Motor neuron (in vitro differentiated cells): ENCODE measurements at regions not wholly inside any gene's neighbourhood (a gene's known extent, or its start where the extent isn't known, plus 50 kb on each side); places are given as distances from the start of the nearest gene placed in this dataset.
A peak's percentile ranks its signal among the peaks of the same experiment; 100 is the strongest.

Source experiments
- ATAC-seq, 8 experiments: fragments of 200-7000 bp; cut with Tn5 transposase; replicated peaks in 6 of 8; 2 replicates each; pipeline ENCODE4 v1.8.0; 2021; ENCODE audit warnings: mild to moderate bottlenecking in 8 of 8, moderate library complexity in 8 of 8
- H3K27ac ChIP-seq, 2 donors: fragments of 250-450 bp; sonication (Bioruptor Pico); 2 replicates each; pipeline ENCODE4 v1.9.0; 2021; ENCODE audit warnings: antibody characterized with exemption in 2 of 2, mild to moderate bottlenecking in 2 of 2, moderate library complexity in 1 of 2
- H3K4me1 ChIP-seq, 2 donors: fragments of 250-450 bp; sonication (Bioruptor Pico); replicated peaks in 1 of 2; 2 replicates each; pipeline ENCODE4 v1.6.1; 2021; ENCODE audit warnings: antibody characterized with exemption in 2 of 2, mild to moderate bottlenecking in 2 of 2, moderate library complexity in 1 of 2
- H3K4me3 ChIP-seq, 5 donors: fragments of 250-450 bp; sonication (Bioruptor Pico); 2 replicates each; pipeline ENCODE4 v1.9.0; 2021; ENCODE audit warnings: antibody characterized with exemption in 5 of 5, mild to moderate bottlenecking in 5 of 5, moderate library complexity in 4 of 5
- WGBS, 10 experiments: fragments of 450-650 bp; shearing (Covaris generic); methylation state at CpG; one replicate each; pipeline ENCODE4 v1.0.0; 2022; 5-methylcytosine and 5-hydroxymethylcytosine counted together
- in situ Hi-C, 9 experiments: fragments of 400-800 bp; cut with MboI; loops; one replicate each; pipeline ENCODE4 v1.15.0; 2021; ENCODE audit warnings: low sequenced_read_pairs in 9 of 9, low pct_unique_long_range_greater_than_20kb in 2 of 9; ENCODE audit not compliant: unreplicated experiment in 9 of 9

GRCh38 chr13:75947448-75947847 is 311.3 kb downstream of the LMO7 start:
- Histone ChIP-seq H3K4me1 (no peaks in the 10 kb centered on the region), H3K4me3 (no peak overlapping the region), H3K27ac (no peak overlapping the region)
- WGBS, 10 experiments: 39 to 100% (median 85%) methylated on average over 1 to 2 of the region's 2 CpGs; no CpG with 5 or more reads in 4 of the 10 experiments
- in situ Hi-C loops: no loop called here
- no peak for ATAC-seq

GRCh38 chr13:75946536-75947284 is 310.6 kb downstream of the LMO7 start:
- H3K4me3 ChIP-seq: no peak overlapping the region
- 6 to 100% (median 67%) methylated on average over 1 to 4 of the region's 4 CpGs; no CpG with 5 or more reads in 1 of the 10 experiments for WGBS, 10 experiments
- in situ Hi-C loops: no loop called here
- H3K4me1 ChIP-seq: no peaks in the 10 kb centered on the region
- ATAC-seq: no peak
- H3K27ac ChIP-seq: no peak overlapping the region

GRCh38 chr13:75945841-75946482 is 309.8 kb downstream of the LMO7 start:
- ATAC-seq: peak in 2 of 8 experiments; percentile 54 to 75
- H3K4me3 ChIP-seq: no peak overlapping the region
- WGBS, 10 experiments: 0 to 100% (median 95%) methylated on average over 1 to 3 of the region's 3 CpGs; no CpG with 5 or more reads in 3 of the 10 experiments

GRCh38 chr13:75938811-75939560 is 302.9 kb downstream of the LMO7 start:
- Histone ChIP-seq H3K4me1 (no peaks in the 10 kb centered on the region), H3K27ac (no peak overlapping the region), H3K4me3 (no peak overlapping the region)
- in situ Hi-C loops: no loop called here
- ATAC-seq: no peak
- 17 to 100% (median 86%) methylated on average over 1 to 2 of the region's 2 CpGs; no CpG with 5 or more reads in 3 of the 10 experiments for WGBS, 10 experiments

More at GRCh38 chr13:75945841-75946482, 309.8 kb downstream of the LMO7 start:
- Histone ChIP-seq H3K4me1 (no peaks in the 10 kb centered on the region), H3K27ac (no peak overlapping the region)
- in situ Hi-C loops: no loop called here

GRCh38 chr13:75936791-75937190 is 300.7 kb downstream of the LMO7 start:
- in situ Hi-C loops: no loop called here
- Histone ChIP-seq H3K4me3 (no peak overlapping the region), H3K4me1 (no peaks in the 10 kb centered on the region), H3K27ac (no peak overlapping the region)
- WGBS, 10 experiments: 17 to 100% (median 88%) methylated on average over 1 of the region's 1 CpG; no CpG with 5 or more reads in 4 of the 10 experiments
- no peak for ATAC-seq

- H3K27ac ChIP-seq: no peak overlapping the region
- 90 to 100% (median 95%) methylated on average over 2 of the region's 2 CpGs; no CpG with 5 or more reads in 3 of the 10 experiments for WGBS, 10 experiments
- ATAC-seq: no peak
Measured at GRCh38 chr13:75935805-75936204, 299.7 kb downstream of the LMO7 start.

GRCh38 chr13:75934889-75935288 is 298.8 kb downstream of the LMO7 start:
- in situ Hi-C loops: no loop called here
- no peak overlapping the region for H3K4me3 ChIP-seq
- no peaks in the 10 kb centered on the region for H3K4me1 ChIP-seq
- 0 to 100% (median 57%) methylated on average over 1 of the region's 1 CpG; no CpG with 5 or more reads in 1 of the 10 experiments for WGBS, 10 experiments
- no peak for ATAC-seq
- no peak overlapping the region for H3K27ac ChIP-seq

More at GRCh38 chr13:75935805-75936204, 299.7 kb downstream of the LMO7 start:
- H3K4me3 ChIP-seq: no peak overlapping the region
- no peaks in the 10 kb centered on the region for H3K4me1 ChIP-seq
- in situ Hi-C loops: no loop called here

- Histone ChIP-seq H3K27ac (no peak overlapping the region), H3K4me1 (no peaks in the 10 kb centered on the region), H3K4me3 (no peak overlapping the region)
- peak in 2 of 8 experiments; percentile 26 to 49 for ATAC-seq
- in situ Hi-C loops: no loop called here
- WGBS, 10 experiments: 33 to 100% (median 78%) methylated on average over 1 to 4 of the region's 4 CpGs; no CpG with 5 or more reads in 2 of the 10 experiments
Measured at GRCh38 chr13:75932636-75933035, 296.5 kb downstream of the LMO7 start.

GRCh38 chr13:75931116-75931515 is 295.0 kb downstream of the LMO7 start:
- Histone ChIP-seq H3K4me1 (no peaks in the 10 kb centered on the region), H3K4me3 (no peak overlapping the region), H3K27ac (no peak overlapping the region)
- no peak for ATAC-seq
- in situ Hi-C loops: no loop called here
- 40 to 100% (median 83%) methylated on average over 1 of the region's 1 CpG; no CpG with 5 or more reads in 2 of the 10 experiments for WGBS, 10 experiments

- no peak for ATAC-seq
- no peak overlapping the region for H3K27ac ChIP-seq
- H3K4me1 ChIP-seq: peaks cover 0 to 8% of the 10 kb centered on the region in 2 donors
- H3K4me3 ChIP-seq: no peak overlapping the region
- in situ Hi-C loops: no loop called here
Measured at GRCh38 chr13:75929076-75929475, 292.9 kb downstream of the LMO7 start.

- no peak overlapping the region for H3K27ac ChIP-seq
- H3K4me3 ChIP-seq: no peak overlapping the region
- in situ Hi-C loops: no loop called here
- peaks cover 0 to 8% of the 10 kb centered on the region in 2 donors for H3K4me1 ChIP-seq
- ATAC-seq: no peak
- 40 to 100% (median 84%) methylated on average over 1 to 2 of the region's 2 CpGs for WGBS, 10 experiments
Measured at GRCh38 chr13:75927183-75927669, 291.1 kb downstream of the LMO7 start.

- Histone ChIP-seq H3K27ac (no peak overlapping the region), H3K4me3 (no peak overlapping the region), H3K4me1 (peaks cover 0 to 4% of the 10 kb centered on the region in 2 donors)
- in situ Hi-C loops: no loop called here
- WGBS, 10 experiments: 20 to 100% (median 100%) methylated on average over 1 of the region's 1 CpG; no CpG with 5 or more reads in 1 of the 10 experiments
- no peak for ATAC-seq
Measured at GRCh38 chr13:75920536-75920935, 284.4 kb downstream of the LMO7 start.

GRCh38 chr13:75919660-75920199 is 283.6 kb downstream of the LMO7 start:
- in situ Hi-C loops: no loop called here
- Histone ChIP-seq H3K4me1 (no peaks in the 10 kb centered on the region), H3K27ac (no peak overlapping the region), H3K4me3 (no peak overlapping the region)
- no peak for ATAC-seq
- 17 to 92% (median 72%) methylated on average over 1 to 2 of the region's 2 CpGs; no CpG with 5 or more reads in 2 of the 10 experiments for whole genome bisulfite sequencing, 10 experiments
